ENCODE measurements at regions not wholly inside any gene's neighbourhood (a gene's known extent, or its start where the extent isn't known, plus 50 kb on each side); places are given as distances from the start of the nearest gene placed in this dataset.

- peak; percentile 17 for DNase-seq (ENCODE audit: unreplicated experiment)
- BruUV-seq (replicated peaks), result no TSS peak
- CTCF ChIA-PET, result interaction anchor here (0.6 kb wide), 1 partner anchor 179 kb away, joined by 4 read pairs; no protein-coding TSS in a partner anchor
- Mint-ChIP-seq H3K9me3 (ENCODE audit: unreplicated experiment) (peaks cover 10% of the 10 kb centered on the region), H3K27ac (ENCODE audit: low read depth, unreplicated experiment) (no peak overlapping the region), H3K36me3 (ENCODE audit: insufficient read depth, unreplicated experiment) (no peaks in the 10 kb centered on the region), H3K4me1 (ENCODE audit: insufficient read depth, unreplicated experiment) (no peaks in the 10 kb centered on the region), H3K4me3 (ENCODE audit: unreplicated experiment) (no peak overlapping the region), H3K27me3 (ENCODE audit: insufficient read depth, unreplicated experiment) (no peaks in the 10 kb centered on the region)
- intact Hi-C loops (cut with micrococcal nuclease), result no loop called here
- POLR2A ChIA-PET, result no interaction called here
- no peak for TF ChIP-seq CTCF (IDR thresholded peaks at IDR 0.05; ENCODE audit: unreplicated experiment)
These were observed 133.1 kb downstream of the LRIG3 start for GRCh38 chr12:58787021-58787760.

- POLR2A ChIA-PET, result no interaction called here
These were observed 125.4 kb downstream of the LRIG3 start for GRCh38 chr12:58794859-58795258.

GRCh38 chr12:58795825-58796224, 124.5 kb downstream of the LRIG3 start:
- Mint-ChIP-seq H3K36me3 (ENCODE audit: insufficient read depth, unreplicated experiment) (no peaks in the 10 kb centered on the region), H3K27me3 (ENCODE audit: insufficient read depth, unreplicated experiment) (no peaks in the 10 kb centered on the region), H3K9me3 (ENCODE audit: unreplicated experiment) (no peaks in the 10 kb centered on the region), H3K27ac (ENCODE audit: low read depth, unreplicated experiment) (no peak overlapping the region), H3K4me1 (ENCODE audit: insufficient read depth, unreplicated experiment) (no peaks in the 10 kb centered on the region), H3K4me3 (ENCODE audit: unreplicated experiment) (no peak overlapping the region)
- intact Hi-C loops (cut with micrococcal nuclease), result no loop called here
- DNase-seq (ENCODE audit: unreplicated experiment), result no peak
- ChIA-PET POLR2A (no interaction called here), CTCF (no interaction called here)
- BruUV-seq (replicated peaks), result no TSS peak
- TF ChIP-seq CTCF (IDR thresholded peaks at IDR 0.05; ENCODE audit: unreplicated experiment), result no peak

More at GRCh38 chr12:58794859-58795258, 125.4 kb downstream of the LRIG3 start:
- no TSS peak for BruUV-seq (replicated peaks)
- no peak for TF ChIP-seq CTCF (IDR thresholded peaks at IDR 0.05; ENCODE audit: unreplicated experiment)
- Mint-ChIP-seq H3K27me3 (ENCODE audit: insufficient read depth, unreplicated experiment) (no peaks in the 10 kb centered on the region), H3K27ac (ENCODE audit: low read depth, unreplicated experiment) (no peak overlapping the region), H3K9me3 (ENCODE audit: unreplicated experiment) (no peaks in the 10 kb centered on the region), H3K36me3 (ENCODE audit: insufficient read depth, unreplicated experiment) (no peaks in the 10 kb centered on the region), H3K4me1 (ENCODE audit: insufficient read depth, unreplicated experiment) (no peaks in the 10 kb centered on the region), H3K4me3 (ENCODE audit: unreplicated experiment) (no peak overlapping the region)
- intact Hi-C loops (cut with micrococcal nuclease), result no loop called here
- DNase-seq (ENCODE audit: unreplicated experiment), result no peak
- CTCF ChIA-PET, result interaction anchor here (0.5 to 1.5 kb wide), 3 partner anchors 9 to 21 kb away, joined by 3 to 4 read pairs (median 4); no protein-coding TSS in a partner anchor

- H3K4me3 Mint-ChIP-seq (ENCODE audit: unreplicated experiment), result no peak overlapping the region
- no peak overlapping the region for H3K27ac Mint-ChIP-seq (ENCODE audit: low read depth, unreplicated experiment)
- ChIA-PET POLR2A (no interaction called here), CTCF (interaction anchor here (1.1 kb wide), 1 partner anchor 18 kb away, joined by 4 read pairs; no protein-coding TSS in a partner anchor)
- intact Hi-C loops (cut with micrococcal nuclease), result no loop called here
- no peaks in the 10 kb centered on the region for H3K9me3 Mint-ChIP-seq (ENCODE audit: unreplicated experiment)
- H3K36me3 Mint-ChIP-seq (ENCODE audit: insufficient read depth, unreplicated experiment), result no peaks in the 10 kb centered on the region
- BruUV-seq (replicated peaks), result no TSS peak
- TF ChIP-seq CTCF (IDR thresholded peaks at IDR 0.05; ENCODE audit: unreplicated experiment), result no peak
- H3K27me3 Mint-ChIP-seq (ENCODE audit: insufficient read depth, unreplicated experiment), result no peaks in the 10 kb centered on the region
- peaks cover 7% of the 10 kb centered on the region for H3K4me1 Mint-ChIP-seq (ENCODE audit: insufficient read depth, unreplicated experiment)
- DNase-seq (ENCODE audit: unreplicated experiment), result no peak
These were observed 118.3 kb downstream of the LRIG3 start for GRCh38 chr12:58801986-58802385.

Measured in MCF 10A (cell line).